CD4-positive, alpha-beta memory T cell (primary cell): ENCODE measurements at regions not wholly inside any gene's neighbourhood (a gene's known extent, or its start where the extent isn't known, plus 50 kb on each side); places are given as distances from the start of the nearest gene placed in this dataset.

Experiments used
- CTCF ChIA-PET: fragments of 350-600 bp; sonication (Branson Sonifier 250); formaldehyde crosslinking; loops from one replicate; lab custom pipeline; 2021; ENCODE audit warnings: inconsistent platforms; ENCODE audit not compliant: partially characterized antibody; lab: Charles Lee
- POLR2A ChIA-PET: fragments of 350-600 bp; sonication (Branson Sonifier 250); formaldehyde crosslinking; loops from one replicate; lab custom pipeline; 2021; ENCODE audit not compliant: partially characterized antibody; lab: Charles Lee
- DNase-seq, 5 donors: peaks; one replicate each; pipeline versions ENCODE4 v3.0.0 to v3.0.0-alpha.2; 2020 to 2022; ENCODE audit warnings: mixed read lengths in 1 of 5
- H3K27ac ChIP-seq: one replicate; pipeline ENCODE4 v1.7.0; 2013; ENCODE audit warnings: low read depth, low read length
- H3K27me3 ChIP-seq: 2 replicates; pipeline ENCODE4 v1.7.0; 2013; ENCODE audit warnings: mild to moderate bottlenecking, low read length, moderate library complexity; ENCODE audit not compliant: insufficient read depth
- H3K36me3 ChIP-seq: 2 replicates; pipeline ENCODE4 v1.7.0; 2013; ENCODE audit warnings: mild to moderate bottlenecking, low read length, moderate library complexity; ENCODE audit not compliant: insufficient read depth
- H3K4me1 ChIP-seq: 2 replicates; pipeline ENCODE4 v1.7.0; 2013; ENCODE audit warnings: mild to moderate bottlenecking, low read length, moderate library complexity; ENCODE audit not compliant: insufficient read depth
- H3K4me3 ChIP-seq, 2 donors: one replicate each; pipeline ENCODE4 v1.7.0; 2013; ENCODE audit warnings: low read length in 2 of 2, mild to moderate bottlenecking in 1 of 2
- H3K9me3 ChIP-seq, 2 donors: one replicate each; pipeline ENCODE4 v1.7.0; 2013; ENCODE audit warnings: low read length in 2 of 2, control low read depth in 1 of 2; ENCODE audit not compliant: control insufficient read depth in 1 of 2
- H3K27ac Mint-ChIP-seq, 7 donors: one replicate each; pipeline ENCODE4 v1.8.0; 2020 to 2021; ENCODE audit warnings: mixed read lengths in 7 of 7, mild to moderate bottlenecking in 6 of 7, inconsistent platforms in 3 of 7, moderate library complexity in 3 of 7
- H3K27me3 Mint-ChIP-seq, 2 donors: one replicate each; pipeline ENCODE4 v1.8.0; 2020 to 2021; ENCODE audit warnings: mixed read lengths in 2 of 2
- H3K36me3 Mint-ChIP-seq, 2 donors: one replicate each; pipeline ENCODE4 v1.8.0; 2020 to 2021; ENCODE audit warnings: mixed read lengths in 2 of 2, inconsistent platforms in 1 of 2, mild to moderate bottlenecking in 1 of 2
- H3K4me1 Mint-ChIP-seq, 4 donors: one replicate each; pipeline ENCODE4 v1.8.0; 2020 to 2021; ENCODE audit warnings: mixed read lengths in 4 of 4, mild to moderate bottlenecking in 1 of 4
- H3K4me3 Mint-ChIP-seq, 8 donors: one replicate each; pipeline ENCODE4 v1.8.0; 2020 to 2021; ENCODE audit warnings: mixed read lengths in 8 of 8, mild to moderate bottlenecking in 7 of 8, moderate library complexity in 6 of 8, inconsistent platforms in 3 of 8
- H3K9me3 Mint-ChIP-seq, 8 donors: one replicate each; pipeline ENCODE4 v1.8.0; 2020 to 2021; ENCODE audit warnings: mixed read lengths in 8 of 8, mild to moderate bottlenecking in 5 of 8, inconsistent platforms in 3 of 8, moderate library complexity in 1 of 8
- intact Hi-C: fragments of 100-400 bp; cut with micrococcal nuclease; formaldehyde crosslinking; loops from one replicate; pipeline ENCODE4 v1.15.1; 2023

DNA sequence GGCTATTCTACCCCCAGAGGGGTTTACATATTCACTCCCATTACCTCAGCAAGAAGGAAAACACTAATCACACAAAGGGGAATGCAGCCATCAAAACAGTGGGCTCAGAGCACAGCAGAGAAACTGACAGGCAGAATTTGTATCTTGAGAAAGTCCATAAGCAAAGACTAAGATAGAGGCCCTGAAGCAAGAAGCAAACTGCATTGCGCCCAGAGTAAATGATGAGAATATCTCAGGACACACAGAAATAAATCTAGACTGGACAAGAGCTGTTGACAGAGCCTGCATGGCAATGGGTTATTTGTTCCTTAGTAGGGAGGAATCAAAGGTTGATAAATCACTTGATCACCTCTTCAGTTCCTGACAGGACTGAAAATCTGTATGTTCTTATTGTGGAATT, 440.7 kb upstream of the CELF2 start:
- no peaks in the 10 kb centered on the region for H3K36me3 Mint-ChIP-seq
- Histone ChIP-seq H3K4me1 (no peaks in the 10 kb centered on the region), H3K9me3 (no peaks in the 10 kb centered on the region), H3K27me3 (peaks cover 2% of the 10 kb centered on the region), H3K36me3 (no peaks in the 10 kb centered on the region), H3K4me3 (no peak overlapping the region), H3K27ac (no peak overlapping the region)
- peaks cover 0 to 12% (median under 1%) of the 10 kb centered on the region in 8 donors for H3K9me3 Mint-ChIP-seq
- intact Hi-C loops, result no loop called here
- H3K27me3 Mint-ChIP-seq, result peaks cover 3 to 7% of the 10 kb centered on the region in 2 donors
- H3K4me1 Mint-ChIP-seq, result no peaks in the 10 kb centered on the region
- H3K4me3 Mint-ChIP-seq, result no peak overlapping the region
- no peak overlapping the region for H3K27ac Mint-ChIP-seq
- DNase-seq, result no peak
- ChIA-PET CTCF (no interaction called here), POLR2A (no interaction called here)

DNA sequence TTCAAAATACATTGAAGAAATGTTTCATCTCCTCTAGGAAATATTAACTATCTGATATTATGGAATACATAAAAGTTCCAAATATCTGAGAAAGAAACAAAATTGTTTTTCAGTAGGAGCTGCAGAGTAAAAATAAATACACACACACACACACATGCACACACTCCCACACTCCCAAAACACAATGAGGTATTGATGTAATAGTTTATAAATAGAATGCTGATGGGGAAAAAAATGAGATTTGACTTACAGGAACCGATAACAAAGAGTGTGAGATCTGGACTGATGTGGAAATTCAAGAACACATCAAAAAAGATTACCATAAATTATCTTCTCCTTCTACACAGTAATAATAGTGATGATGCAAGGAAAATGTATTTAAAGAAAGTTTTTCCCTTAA, 438.0 kb upstream of the CELF2 start:
- Histone ChIP-seq H3K4me3 (no peak overlapping the region), H3K27ac (no peak overlapping the region), H3K9me3 (no peaks in the 10 kb centered on the region), H3K4me1 (no peaks in the 10 kb centered on the region), H3K36me3 (no peaks in the 10 kb centered on the region), H3K27me3 (peaks cover 2% of the 10 kb centered on the region)
- CTCF ChIA-PET, result no interaction called here
- Mint-ChIP-seq H3K36me3 (no peaks in the 10 kb centered on the region), H3K4me1 (no peaks in the 10 kb centered on the region), H3K9me3 (peaks cover 0 to 12% (median 0%) of the 10 kb centered on the region in 8 donors), H3K27me3 (peaks cover 6 to 8% of the 10 kb centered on the region in 2 donors), H3K4me3 (no peak overlapping the region), H3K27ac (no peak overlapping the region)
- POLR2A ChIA-PET, result no interaction called here
- no peak for DNase-seq
- intact Hi-C loops, result no loop called here

DNA sequence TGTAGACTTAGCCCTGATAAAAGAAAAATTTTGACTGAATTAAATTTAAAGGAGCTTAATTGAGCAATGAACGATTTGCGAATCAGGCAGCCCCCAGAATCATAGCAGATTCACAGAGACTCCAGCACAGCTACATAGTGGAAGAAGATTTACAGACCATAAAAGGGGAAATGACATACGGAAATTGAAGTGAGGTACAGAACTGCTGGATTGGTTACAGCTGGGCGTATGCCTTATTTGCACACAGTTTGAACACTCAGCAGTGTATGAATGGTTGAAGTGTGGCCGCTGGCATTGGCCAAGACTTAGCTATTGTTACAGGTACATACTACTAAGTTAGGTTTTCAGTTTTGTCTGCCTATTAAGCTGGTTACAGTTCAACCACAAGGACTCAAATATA, 433.5 kb upstream of the CELF2 start:
- H3K4me1 Mint-ChIP-seq, result no peaks in the 10 kb centered on the region
- Histone ChIP-seq H3K27me3 (peaks cover 2% of the 10 kb centered on the region), H3K4me1 (no peaks in the 10 kb centered on the region), H3K36me3 (no peaks in the 10 kb centered on the region), H3K9me3 (no peaks in the 10 kb centered on the region), H3K4me3 (no peak overlapping the region), H3K27ac (no peak overlapping the region)
- CTCF ChIA-PET, result no interaction called here
- POLR2A ChIA-PET, result no interaction called here
- H3K9me3 Mint-ChIP-seq, result no peaks in the 10 kb centered on the region
- intact Hi-C loops, result no loop called here
- H3K4me3 Mint-ChIP-seq, result no peak overlapping the region
- H3K36me3 Mint-ChIP-seq, result no peaks in the 10 kb centered on the region
- H3K27me3 Mint-ChIP-seq, result peaks cover 6 to 9% of the 10 kb centered on the region in 2 donors
- no peak for DNase-seq
- no peak overlapping the region for H3K27ac Mint-ChIP-seq

DNA sequence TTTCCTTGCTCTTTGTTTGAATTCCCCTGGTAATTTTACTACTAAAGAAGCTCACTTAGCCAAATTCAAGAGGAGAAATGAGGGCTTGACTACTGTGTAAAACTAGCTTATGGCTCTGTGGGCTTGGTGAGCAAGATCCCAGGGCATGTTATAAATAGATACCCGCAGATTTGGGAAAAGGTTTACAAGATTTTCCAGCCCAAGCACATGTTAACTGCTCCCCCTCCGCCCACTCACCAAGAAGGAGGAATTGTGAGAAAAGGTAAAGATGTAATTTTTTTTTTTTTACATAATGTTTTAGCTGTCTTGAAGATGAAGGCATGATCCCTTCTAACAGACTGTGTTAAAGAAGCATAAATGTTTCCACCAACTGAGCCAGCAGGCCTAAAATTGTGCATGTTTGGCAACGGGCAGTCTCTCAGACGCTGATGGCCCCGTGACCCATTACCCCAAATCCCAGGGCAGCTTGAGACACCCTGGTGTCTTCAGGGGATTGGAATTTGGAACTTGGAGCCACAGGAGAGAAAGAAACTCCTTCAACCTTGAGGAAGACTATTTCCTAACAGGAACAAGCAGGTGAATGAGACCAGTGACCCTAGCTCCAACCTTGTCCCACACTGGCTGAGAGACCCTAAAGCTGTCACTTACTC, 429.8 kb upstream of the CELF2 start:
- Histone ChIP-seq H3K4me1 (no peaks in the 10 kb centered on the region), H3K36me3 (no peaks in the 10 kb centered on the region), H3K27ac (no peak overlapping the region), H3K9me3 (no peaks in the 10 kb centered on the region), H3K4me3 (no peak overlapping the region), H3K27me3 (no peaks in the 10 kb centered on the region)
- intact Hi-C loops, result no loop called here
- no peaks in the 10 kb centered on the region for H3K4me1 Mint-ChIP-seq
- H3K27ac Mint-ChIP-seq, result no peak overlapping the region
- no peak overlapping the region for H3K4me3 Mint-ChIP-seq
- POLR2A ChIA-PET, result no interaction called here
- H3K36me3 Mint-ChIP-seq, result no peaks in the 10 kb centered on the region
- no peaks in the 10 kb centered on the region for H3K9me3 Mint-ChIP-seq
- DNase-seq, result no peak
- CTCF ChIA-PET, result no interaction called here
- H3K27me3 Mint-ChIP-seq, result peaks cover 9 to 12% of the 10 kb centered on the region in 2 donors

DNA sequence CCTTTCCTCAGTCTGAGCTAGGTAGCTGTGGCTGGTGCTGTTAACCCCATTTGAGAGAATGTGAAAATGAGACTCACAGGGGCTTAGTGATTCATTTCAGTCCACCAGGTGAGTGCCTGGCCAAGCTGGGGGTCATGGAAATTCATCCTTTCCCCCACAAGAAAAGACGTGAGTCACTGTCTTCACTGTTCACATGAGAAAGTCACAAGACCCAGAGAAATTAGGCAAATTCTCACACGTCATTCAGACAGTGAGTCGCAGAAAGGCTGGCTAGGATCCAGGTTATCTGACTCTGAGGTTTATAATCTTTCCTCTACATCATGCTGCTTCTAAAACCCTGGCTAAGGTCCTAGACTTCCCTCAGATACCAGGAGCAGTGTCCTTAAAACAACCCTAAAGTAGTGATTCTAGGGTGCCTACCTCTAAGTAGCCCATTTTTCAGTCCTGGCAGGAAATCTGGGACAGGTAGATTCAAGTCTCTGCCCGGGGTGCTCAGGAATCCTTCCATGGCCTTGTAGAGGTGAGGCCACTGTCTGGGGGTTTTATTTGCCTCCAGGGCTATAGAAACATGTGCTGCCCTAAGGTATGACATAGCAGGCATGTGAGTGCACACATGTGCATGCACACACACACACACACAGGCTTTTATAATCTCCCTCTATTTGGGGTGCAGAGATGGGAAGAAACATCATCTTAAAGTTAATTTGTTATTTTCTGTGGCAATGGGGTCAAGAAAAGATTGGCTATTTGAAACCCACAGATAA, 427.9 kb upstream of the CELF2 start:
- Mint-ChIP-seq H3K4me1 (no peaks in the 10 kb centered on the region), H3K4me3 (no peak overlapping the region), H3K36me3 (no peaks in the 10 kb centered on the region), H3K27me3 (peaks cover 8 to 12% of the 10 kb centered on the region in 2 donors), H3K9me3 (no peaks in the 10 kb centered on the region), H3K27ac (no peak overlapping the region)
- intact Hi-C loops, result no loop called here
- no peak overlapping the region for H3K27ac ChIP-seq
- no peaks in the 10 kb centered on the region for H3K36me3 ChIP-seq
- CTCF ChIA-PET, result no interaction called here
- no peaks in the 10 kb centered on the region for H3K27me3 ChIP-seq
- no peak for DNase-seq
- POLR2A ChIA-PET, result no interaction called here
- no peak overlapping the region for H3K4me3 ChIP-seq
- H3K4me1 ChIP-seq, result no peaks in the 10 kb centered on the region
- no peaks in the 10 kb centered on the region for H3K9me3 ChIP-seq

DNA sequence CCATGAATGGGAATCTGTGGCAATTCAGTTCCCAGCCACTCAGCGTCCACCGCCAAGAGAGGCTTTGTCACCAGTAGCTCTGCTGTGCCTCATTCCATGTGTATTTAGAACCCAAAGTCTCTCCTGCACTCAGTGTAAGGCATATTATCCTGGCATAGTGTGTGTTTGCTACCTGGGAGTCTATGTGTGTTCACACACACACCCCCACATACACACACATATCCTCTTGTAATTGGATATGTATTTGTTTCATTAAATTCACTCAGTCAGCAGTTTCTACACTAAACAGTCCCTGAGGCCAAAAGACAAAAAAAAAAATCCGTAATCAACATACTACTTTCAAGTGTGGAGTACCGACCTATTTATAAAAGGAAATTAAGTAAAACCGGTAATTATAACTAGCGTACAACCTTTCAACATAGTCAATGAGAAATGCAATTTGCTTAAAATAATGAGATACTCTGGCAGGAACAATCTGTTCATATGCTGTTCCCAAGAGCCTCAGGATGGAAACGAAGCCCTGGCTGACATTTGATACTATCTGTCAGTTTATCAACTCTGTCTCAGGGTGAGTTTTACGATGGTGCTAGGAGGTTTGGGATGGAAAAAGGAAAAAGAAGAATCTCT, 425.8 kb upstream of the CELF2 start:
- no peak overlapping the region for H3K27ac ChIP-seq
- no peak overlapping the region for H3K4me3 Mint-ChIP-seq
- CTCF ChIA-PET, result no interaction called here
- no peak overlapping the region for H3K4me3 ChIP-seq
- no peak overlapping the region for H3K27ac Mint-ChIP-seq
- H3K9me3 ChIP-seq, result no peaks in the 10 kb centered on the region
- no peaks in the 10 kb centered on the region for H3K36me3 ChIP-seq
- H3K27me3 Mint-ChIP-seq, result peaks cover 8 to 12% of the 10 kb centered on the region in 2 donors
- DNase-seq, result no peak
- no peaks in the 10 kb centered on the region for H3K36me3 Mint-ChIP-seq
- no peaks in the 10 kb centered on the region for H3K27me3 ChIP-seq
- no peaks in the 10 kb centered on the region for H3K4me1 ChIP-seq
- intact Hi-C loops, result no loop called here
- H3K9me3 Mint-ChIP-seq, result no peaks in the 10 kb centered on the region
- H3K4me1 Mint-ChIP-seq, result no peaks in the 10 kb centered on the region
- POLR2A ChIA-PET, result no interaction called here

DNA sequence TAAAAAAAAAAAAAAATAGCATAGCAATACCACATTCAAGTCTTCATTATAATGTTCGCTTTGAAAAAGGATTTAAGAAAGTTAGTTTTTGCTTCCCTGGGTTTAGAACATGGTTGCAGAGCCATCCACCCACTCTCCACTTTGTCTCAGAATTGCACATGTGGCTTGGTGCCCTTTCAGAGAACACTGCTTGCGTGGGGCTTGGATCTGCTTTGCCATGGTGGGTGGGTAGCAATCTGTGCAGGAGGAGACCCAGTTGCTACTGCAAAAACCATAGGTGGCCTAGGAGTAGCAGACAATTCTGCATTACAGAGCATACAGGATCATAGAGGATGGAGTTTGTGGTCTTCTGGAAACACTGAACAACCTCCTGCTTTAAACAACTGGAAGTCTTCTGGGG, 421.4 kb upstream of the CELF2 start:
- no peak overlapping the region for H3K4me3 Mint-ChIP-seq
- no peak overlapping the region for H3K27ac ChIP-seq
- no peaks in the 10 kb centered on the region for H3K4me1 Mint-ChIP-seq
- H3K36me3 ChIP-seq, result no peaks in the 10 kb centered on the region
- intact Hi-C loops, result no loop called here
- POLR2A ChIA-PET, result no interaction called here
- no peak overlapping the region for H3K27ac Mint-ChIP-seq
- H3K9me3 ChIP-seq, result no peaks in the 10 kb centered on the region
- DNase-seq, result no peak
- no peaks in the 10 kb centered on the region for H3K36me3 Mint-ChIP-seq
- H3K4me1 ChIP-seq, result no peaks in the 10 kb centered on the region
- H3K27me3 ChIP-seq, result no peaks in the 10 kb centered on the region
- CTCF ChIA-PET, result no interaction called here
- no peaks in the 10 kb centered on the region for H3K9me3 Mint-ChIP-seq
- peaks cover 7 to 11% of the 10 kb centered on the region in 2 donors for H3K27me3 Mint-ChIP-seq
- no peak overlapping the region for H3K4me3 ChIP-seq
